Tibial nerve (tissue), 4 donors: ENCODE measurements at regions not wholly inside any gene's neighbourhood (a gene's known extent, or its start where the extent isn't known, plus 50 kb on each side); places are given as distances from the start of the nearest gene placed in this dataset.
"Not testable (repeated sequence)": the region's sequence is repeated elsewhere in the genome, so short reads cannot be mapped to it uniquely, and the experiment has no call there.

Experiments used
- CTCF ChIP-seq, 5 experiments: fragments of 200-600 bp in 3 of 5; fragments of 450-650 bp in 2 of 5; sonication (generic) in 3 of 5; IDR thresholded peaks; one replicate each; pipeline ENCODE4 v1.5.1; 2016 to 2019; ENCODE audit warnings: antibody characterized with exemption in 5 of 5, mild to moderate bottlenecking in 3 of 5, moderate library complexity in 2 of 5
- EP300 ChIP-seq, 2 donors: sonication (generic); formaldehyde crosslinking; IDR thresholded peaks; one replicate each; pipeline ENCODE4 v1.6.1; 2017; ENCODE audit warnings: antibody characterized with exemption in 2 of 2, mild to moderate bottlenecking in 1 of 2

- not testable (repeated sequence) for TF ChIP-seq CTCF, EP300 (IDR thresholded peaks at IDR 0.05)
Measured at GRCh38 chr14:37785298-37785697, 189.9 kb downstream of the TTC6 start.
